ENCODE measurements at regions not wholly inside any gene's neighbourhood (a gene's known extent, or its start where the extent isn't known, plus 50 kb on each side); places are given as distances from the start of the nearest gene placed in this dataset.

GRCh38 chr2:120810639-120811038 is 75.0 kb downstream of the GLI2 start:
- intact Hi-C loops (cut with DNase I; ENCODE audit: low total_unique reads) = no loop called here

DNA sequence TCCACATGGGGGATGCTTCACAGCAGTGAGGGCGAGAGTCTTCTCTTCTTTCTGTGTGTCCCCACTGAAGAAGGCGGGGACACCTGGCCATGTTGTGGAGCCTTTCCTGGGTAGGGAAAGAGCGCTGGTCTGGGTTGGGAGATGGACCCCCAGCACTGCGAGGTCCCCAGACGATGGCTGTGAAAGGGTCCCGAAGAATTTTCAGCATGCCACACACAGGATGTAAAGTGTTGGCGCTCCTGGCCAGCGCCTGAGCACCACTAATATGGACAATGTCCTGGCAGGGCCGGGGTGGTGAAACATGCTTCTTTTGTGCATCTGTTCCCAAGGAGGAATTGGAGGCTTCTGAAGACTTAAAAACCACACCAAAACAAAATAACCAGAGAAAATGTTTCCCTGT is 77.2 kb downstream of the GLI2 start:
- 92 to 97% (median 95%) methylated on average over 9 of the region's 9 CpGs for WGBS, 5 donors
- no peaks in the 10 kb centered on the region for H3K27me3 ChIP-seq
- H3K27ac ChIP-seq = no peak overlapping the region
- H3K4me3 ChIP-seq = no peak overlapping the region
- H3K36me3 ChIP-seq = no peaks in the 10 kb centered on the region
- intact Hi-C loops (cut with DNase I; ENCODE audit: low total_unique reads) = no loop called here
- no peak for DNase-seq
- no peak for TF ChIP-seq EP300 (IDR thresholded peaks at IDR 0.05)
- TF ChIP-seq, protein P1, sequence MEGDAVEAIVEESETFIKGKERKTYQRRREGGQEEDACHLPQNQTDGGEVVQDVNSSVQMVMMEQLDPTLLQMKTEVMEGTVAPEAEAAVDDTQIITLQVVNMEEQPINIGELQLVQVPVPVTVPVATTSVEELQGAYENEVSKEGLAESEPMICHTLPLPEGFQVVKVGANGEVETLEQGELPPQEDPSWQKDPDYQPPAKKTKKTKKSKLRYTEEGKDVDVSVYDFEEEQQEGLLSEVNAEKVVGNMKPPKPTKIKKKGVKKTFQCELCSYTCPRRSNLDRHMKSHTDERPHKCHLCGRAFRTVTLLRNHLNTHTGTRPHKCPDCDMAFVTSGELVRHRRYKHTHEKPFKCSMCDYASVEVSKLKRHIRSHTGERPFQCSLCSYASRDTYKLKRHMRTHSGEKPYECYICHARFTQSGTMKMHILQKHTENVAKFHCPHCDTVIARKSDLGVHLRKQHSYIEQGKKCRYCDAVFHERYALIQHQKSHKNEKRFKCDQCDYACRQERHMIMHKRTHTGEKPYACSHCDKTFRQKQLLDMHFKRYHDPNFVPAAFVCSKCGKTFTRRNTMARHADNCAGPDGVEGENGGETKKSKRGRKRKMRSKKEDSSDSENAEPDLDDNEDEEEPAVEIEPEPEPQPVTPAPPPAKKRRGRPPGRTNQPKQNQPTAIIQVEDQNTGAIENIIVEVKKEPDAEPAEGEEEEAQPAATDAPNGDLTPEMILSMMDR (IDR thresholded peaks at IDR 0.05) = no peak
- TF ChIP-seq POLR2A (IDR thresholded peaks at IDR 0.05) = no peak
- TF ChIP-seq POLR2AphosphoS5 (IDR thresholded peaks at IDR 0.05) = no peak
- no peaks in the 10 kb centered on the region for H3K9me3 ChIP-seq
- peaks cover 0 to 2% (median under 1%) of the 10 kb centered on the region in 4 donors for H3K4me1 ChIP-seq

More at GRCh38 chr2:120810639-120811038, 75.0 kb downstream of the GLI2 start:
- Histone ChIP-seq H3K4me3 (no peak overlapping the region), H3K27ac (no peak overlapping the region), H3K27me3 (no peaks in the 10 kb centered on the region), H3K4me1 (peaks cover 0 to 14% (median 6%) of the 10 kb centered on the region in 4 donors), H3K36me3 (no peaks in the 10 kb centered on the region), H3K9me3 (no peaks in the 10 kb centered on the region)
- TF ChIP-seq, protein P1 (IDR thresholded peaks at IDR 0.05) = no peak
- TF ChIP-seq POLR2A (IDR thresholded peaks at IDR 0.05) = no peak
- no peak for TF ChIP-seq EP300 (IDR thresholded peaks at IDR 0.05)
- 84 to 96% (median 95%) methylated on average over 10 of the region's 10 CpGs for WGBS, 5 donors
- no peak for DNase-seq

DNA sequence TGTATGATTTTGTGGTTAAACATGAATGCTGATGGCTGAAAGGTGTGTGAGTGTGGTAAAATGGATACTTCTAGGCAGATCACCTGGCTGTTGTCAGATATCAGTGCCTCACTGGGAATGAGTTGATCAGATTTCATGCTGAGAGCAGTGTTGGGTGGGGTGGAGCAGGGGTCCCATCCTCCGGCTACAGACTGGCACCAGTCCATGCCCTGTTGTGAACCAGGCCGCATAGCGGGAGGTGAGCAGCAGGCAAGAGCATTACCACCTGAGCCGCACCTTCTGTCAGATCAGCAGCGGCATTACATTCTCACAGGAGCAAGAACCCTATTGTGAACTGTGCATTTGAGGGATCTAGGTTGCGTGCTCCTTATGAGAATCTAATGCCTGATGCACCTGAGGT is 78.7 kb downstream of the GLI2 start:
- H3K9me3 ChIP-seq = no peaks in the 10 kb centered on the region
- no peak overlapping the region for H3K27ac ChIP-seq
- no peak overlapping the region for H3K4me3 ChIP-seq
- peaks cover 0 to 16% (median 7%) of the 10 kb centered on the region in 4 donors for H3K4me1 ChIP-seq
- no peak for DNase-seq
- no peaks in the 10 kb centered on the region for H3K36me3 ChIP-seq
- 83 to 94% (median 90%) methylated on average over 5 to 6 of the region's 6 CpGs for WGBS, 5 donors
- no peaks in the 10 kb centered on the region for H3K27me3 ChIP-seq
- TF ChIP-seq, protein P1 (IDR thresholded peaks at IDR 0.05) = no peak
- TF ChIP-seq EP300 (IDR thresholded peaks at IDR 0.05) = no peak
- no peak for TF ChIP-seq POLR2A (IDR thresholded peaks at IDR 0.05)
- TF ChIP-seq POLR2AphosphoS5 (IDR thresholded peaks at IDR 0.05) = no peak
- intact Hi-C loops (cut with DNase I; ENCODE audit: low total_unique reads) = no loop called here

DNA sequence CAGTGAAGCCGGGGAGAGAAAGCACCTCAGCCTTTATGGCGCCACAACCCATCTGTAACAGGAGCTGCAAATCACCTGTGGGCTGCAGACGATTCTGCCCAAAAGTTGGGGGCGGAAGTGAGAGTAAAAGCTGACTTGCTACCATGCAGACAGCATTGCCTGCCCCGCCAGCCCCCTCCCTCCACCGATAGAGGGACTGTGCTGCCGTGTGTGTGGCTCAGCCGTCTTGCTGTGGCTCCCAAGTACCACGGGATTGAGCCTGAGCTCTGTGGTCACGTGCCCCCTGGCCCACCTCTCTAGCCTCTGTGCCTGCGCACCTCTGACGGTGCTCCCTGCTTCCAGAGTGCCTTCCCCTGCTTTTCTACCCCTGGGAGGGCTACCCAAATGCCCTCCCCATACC is 79.6 kb downstream of the GLI2 start:
- DNase-seq = no peak
- TF ChIP-seq, protein P1 (IDR thresholded peaks at IDR 0.05) = no peak
- TF ChIP-seq EP300 (IDR thresholded peaks at IDR 0.05) = no peak
- TF ChIP-seq POLR2A (IDR thresholded peaks at IDR 0.05) = no peak
- TF ChIP-seq POLR2AphosphoS5 (IDR thresholded peaks at IDR 0.05) = no peak

More for the DNA sequence above, 79.6 kb downstream of the GLI2 start:
- 83 to 88% (median 87%) methylated on average over 12 of the region's 12 CpGs for WGBS, 5 donors
- Histone ChIP-seq H3K4me1 (peaks cover 0 to 24% (median 11%) of the 10 kb centered on the region in 4 donors), H3K27me3 (no peaks in the 10 kb centered on the region), H3K36me3 (no peaks in the 10 kb centered on the region), H3K9me3 (no peaks in the 10 kb centered on the region), H3K4me3 (no peak overlapping the region), H3K27ac (no peak overlapping the region)
- intact Hi-C loops (cut with DNase I; ENCODE audit: low total_unique reads) = no loop called here

All from stomach (tissue), 8 donors.